GM21723 (cell line): ENCODE measurements at regions not wholly inside any gene's neighbourhood (a gene's known extent, or its start where the extent isn't known, plus 50 kb on each side); places are given as distances from the start of the nearest gene placed in this dataset.
"Not testable (repeated sequence)": the region's sequence is repeated elsewhere in the genome, so short reads cannot be mapped to it uniquely, and the experiment has no call there.

Experiments used
- ATAC-seq: cut with Tn5 transposase; IDR thresholded peaks from one replicate; pipeline ENCODE4 v1.9.1; 2021; ENCODE audit warnings: mild to moderate bottlenecking, moderate library complexity; ENCODE audit not compliant: unreplicated experiment

DNA sequence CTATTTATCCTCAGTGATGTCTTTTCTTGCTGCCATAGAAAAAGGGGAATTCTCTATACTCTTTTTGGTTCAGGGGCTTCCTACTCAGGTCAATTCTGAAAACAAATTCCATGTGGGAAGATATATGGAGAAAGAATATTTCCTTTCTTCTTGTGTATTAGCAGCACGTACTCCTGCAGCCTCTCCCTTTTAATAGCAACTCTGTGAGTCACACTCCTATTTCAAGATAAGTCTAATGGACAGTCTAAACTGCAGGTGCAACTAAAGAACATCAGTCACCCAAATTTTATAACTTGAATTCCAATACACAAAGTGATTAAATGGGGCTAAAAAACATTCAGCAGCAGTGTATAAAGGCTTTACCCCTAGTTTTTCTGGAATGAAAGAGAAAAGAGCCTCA, 942.2 kb downstream of the CNTNAP5 start:
- no peak for ATAC-seq

DNA sequence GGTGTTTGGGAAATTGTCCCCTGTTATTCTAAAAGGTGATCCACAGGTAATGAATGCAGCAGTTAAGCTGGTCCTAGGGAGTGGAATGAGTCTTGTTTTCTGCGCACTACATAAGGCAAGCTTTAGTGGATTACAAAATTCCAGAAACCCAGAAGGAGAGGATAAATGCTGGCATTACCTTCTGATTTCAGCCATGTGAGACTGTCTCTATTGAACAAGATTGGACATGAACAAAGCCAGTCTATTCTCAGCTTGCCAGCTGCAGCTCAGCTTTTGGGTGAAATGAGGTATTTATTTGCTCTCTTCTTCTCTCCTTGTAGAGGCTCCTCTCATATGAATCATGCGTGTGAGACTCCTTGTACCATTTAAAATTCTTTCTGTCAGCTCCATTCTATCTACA, 944.9 kb downstream of the CNTNAP5 start:
- no peak for ATAC-seq

DNA sequence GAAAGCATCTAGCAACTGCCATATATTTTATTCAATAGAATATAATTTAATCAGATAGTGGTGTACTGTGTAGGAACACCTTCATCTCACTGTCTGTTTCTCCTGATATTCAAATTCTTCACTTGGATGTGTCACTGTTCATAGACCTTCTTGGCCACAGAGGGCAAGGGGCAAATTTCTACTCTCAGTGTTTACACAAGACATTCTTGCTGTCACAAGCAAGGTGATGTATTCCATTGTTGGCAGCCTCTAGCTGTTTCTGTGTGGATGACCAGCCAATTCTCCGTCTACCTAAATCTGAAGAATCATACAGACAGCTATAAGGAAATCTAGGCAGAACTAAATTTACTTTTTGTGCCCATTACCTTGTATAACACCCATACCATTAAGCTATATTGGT, 948.3 kb downstream of the CNTNAP5 start:
- no peak for ATAC-seq

DNA sequence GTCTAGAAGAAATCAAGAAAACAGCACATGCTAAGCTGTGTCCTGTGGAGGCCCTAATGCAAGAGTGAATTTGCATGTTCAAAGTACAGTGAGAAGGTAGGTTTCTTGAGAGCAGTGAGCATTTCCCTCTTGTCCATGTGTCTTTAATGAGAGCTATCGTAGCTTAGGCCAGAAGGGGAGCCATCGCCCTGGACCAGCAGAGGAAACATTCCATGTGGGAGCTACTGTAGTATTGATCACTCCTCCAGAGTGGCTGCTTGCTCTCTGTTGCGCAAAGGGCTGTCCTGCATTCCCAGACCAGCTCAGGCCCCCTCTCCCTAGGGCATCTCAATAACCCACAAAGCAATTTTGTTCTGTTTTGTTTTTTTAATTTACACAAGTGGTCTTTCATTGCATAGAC, 950.1 kb downstream of the CNTNAP5 start:
- ATAC-seq: no peak

DNA sequence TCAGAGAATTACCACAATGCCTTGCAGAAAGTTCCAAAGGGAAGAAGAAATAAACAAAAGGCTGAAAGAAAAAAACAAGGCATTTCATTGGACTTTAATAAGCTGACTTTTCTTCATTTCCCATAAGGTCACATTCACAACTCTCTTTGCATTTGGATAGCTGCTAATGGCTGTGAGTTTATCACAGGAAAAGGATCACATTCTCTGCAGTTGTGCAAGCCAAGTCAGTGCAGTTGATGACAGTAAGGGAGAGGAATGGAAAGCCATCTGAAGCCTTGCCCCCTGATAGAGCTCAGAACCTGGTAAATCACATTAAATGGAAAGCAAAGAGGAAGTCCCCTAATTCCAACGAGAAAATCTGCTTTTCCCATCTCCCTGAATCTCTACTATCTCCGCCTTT, 950.6 kb downstream of the CNTNAP5 start:
- ATAC-seq: no peak

DNA sequence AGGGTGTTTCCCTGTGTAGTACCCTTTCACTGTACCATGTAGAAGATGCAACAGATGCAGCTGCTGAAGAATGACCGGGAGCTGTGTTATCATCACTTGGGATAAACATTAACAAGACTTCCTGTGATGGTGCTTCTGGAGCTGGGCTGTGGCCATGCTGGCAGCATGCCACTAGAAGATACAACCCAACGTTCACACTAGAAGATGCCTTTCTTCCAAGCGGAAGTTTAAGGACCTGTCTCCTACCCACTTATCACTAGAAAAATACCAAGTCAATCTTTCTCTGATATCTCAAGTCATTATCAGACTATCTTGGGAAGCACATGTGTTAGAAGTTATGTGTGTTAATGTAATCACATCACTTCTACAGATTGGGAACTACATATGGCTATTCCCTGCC, 953.5 kb downstream of the CNTNAP5 start:
- no peak for ATAC-seq

DNA sequence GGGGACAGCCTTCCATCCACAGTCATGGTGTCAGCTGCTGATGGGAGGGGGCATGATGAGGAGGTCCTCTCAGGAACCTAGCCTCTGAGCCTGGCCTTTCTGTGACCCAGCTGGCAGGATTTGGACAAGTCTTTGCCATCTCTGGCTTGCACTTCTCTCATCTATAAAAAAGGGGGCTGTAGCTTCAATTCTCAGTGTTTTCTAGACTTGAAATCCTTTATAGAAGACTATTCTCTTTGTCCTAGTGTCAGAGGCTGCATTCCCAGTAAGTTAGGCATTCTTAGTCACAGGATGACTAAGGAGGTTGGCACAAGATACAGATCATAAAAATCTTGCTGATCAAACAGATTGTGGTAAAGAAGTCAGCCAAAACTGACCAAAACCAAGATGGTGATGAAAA, 958.5 kb downstream of the CNTNAP5 start:
- no peak for ATAC-seq

DNA sequence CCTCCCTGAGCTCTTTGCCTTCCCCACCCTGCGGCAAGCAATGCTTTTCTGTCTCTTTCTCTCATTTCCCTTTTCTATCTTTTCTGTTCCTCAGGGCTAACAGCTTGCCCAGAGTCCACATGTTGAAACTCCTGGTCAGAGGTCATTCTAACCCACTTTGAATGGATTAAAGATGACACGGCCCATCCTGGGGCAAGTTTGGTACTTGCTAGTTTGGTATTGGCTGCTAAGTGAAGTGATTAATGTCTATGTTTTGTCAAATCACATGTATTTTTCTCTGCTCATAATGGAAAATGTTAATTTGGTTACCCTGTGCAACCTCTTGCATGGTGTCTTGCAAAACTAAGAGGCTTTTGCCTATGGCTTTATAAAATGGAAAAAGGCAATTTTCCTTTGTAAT, 960.2 kb downstream of the CNTNAP5 start:
- ATAC-seq: no peak

DNA sequence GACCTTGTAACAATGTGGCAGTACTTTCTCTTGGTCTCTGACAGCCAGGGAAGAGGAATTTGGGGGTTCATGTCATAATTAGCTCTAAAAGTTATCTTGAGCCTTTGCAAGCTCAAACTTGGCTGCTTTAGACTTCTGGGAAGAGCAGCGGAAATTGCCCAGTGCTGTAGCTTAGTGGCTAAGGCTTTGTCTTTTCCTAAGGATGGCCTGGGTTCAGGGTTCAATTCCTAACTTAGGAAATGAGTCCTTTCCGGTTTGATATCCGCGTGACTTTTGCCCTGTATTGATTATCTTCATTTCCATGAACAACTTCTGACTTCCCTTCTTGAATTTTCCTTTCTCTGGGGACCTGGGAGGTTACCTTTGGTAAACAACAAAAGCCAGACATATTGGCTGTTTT, 961.0 kb downstream of the CNTNAP5 start:
- ATAC-seq: no peak

DNA sequence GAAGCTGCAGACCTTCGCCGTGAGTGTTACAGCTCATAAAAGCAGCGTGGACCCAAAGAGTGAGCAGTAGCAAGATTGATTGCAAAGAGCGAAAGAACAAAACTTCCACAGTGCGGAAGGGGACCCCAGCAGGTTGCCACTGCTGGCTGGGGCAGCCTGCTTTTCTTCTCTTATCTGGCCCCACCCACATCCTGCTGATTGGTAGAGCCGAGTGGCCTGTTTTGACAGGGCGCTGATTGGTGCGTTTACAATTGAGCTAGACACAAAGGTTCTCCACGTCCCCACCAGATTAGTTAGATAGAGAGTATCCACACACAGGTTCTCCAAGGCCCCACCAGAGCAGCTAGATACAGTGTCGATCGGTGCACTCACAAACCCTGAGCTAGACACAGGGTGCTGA, 961.8 kb downstream of the CNTNAP5 start:
- ATAC-seq: not testable (repeated sequence)

DNA sequence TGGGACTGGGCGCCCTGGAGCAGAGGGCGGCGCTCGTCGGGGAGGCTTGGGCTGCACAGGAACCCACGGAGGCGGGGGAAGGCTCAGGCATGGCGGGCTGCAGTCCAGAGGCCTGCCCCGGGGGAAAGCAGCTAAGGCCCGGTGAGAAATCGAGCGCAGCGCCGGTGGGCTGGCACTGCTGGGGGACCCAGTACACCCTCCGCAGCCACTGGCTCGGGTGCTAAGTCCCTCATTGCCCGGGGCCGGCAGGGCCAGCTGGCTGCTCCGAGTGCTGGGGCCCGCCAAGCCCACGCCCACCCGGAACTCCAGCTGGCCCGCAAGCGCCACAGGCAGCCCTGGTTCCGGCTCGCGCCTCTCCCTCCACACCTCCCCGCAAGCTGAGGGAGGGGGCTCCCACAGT, 962.3 kb downstream of the CNTNAP5 start:
- not testable (repeated sequence) for ATAC-seq

DNA sequence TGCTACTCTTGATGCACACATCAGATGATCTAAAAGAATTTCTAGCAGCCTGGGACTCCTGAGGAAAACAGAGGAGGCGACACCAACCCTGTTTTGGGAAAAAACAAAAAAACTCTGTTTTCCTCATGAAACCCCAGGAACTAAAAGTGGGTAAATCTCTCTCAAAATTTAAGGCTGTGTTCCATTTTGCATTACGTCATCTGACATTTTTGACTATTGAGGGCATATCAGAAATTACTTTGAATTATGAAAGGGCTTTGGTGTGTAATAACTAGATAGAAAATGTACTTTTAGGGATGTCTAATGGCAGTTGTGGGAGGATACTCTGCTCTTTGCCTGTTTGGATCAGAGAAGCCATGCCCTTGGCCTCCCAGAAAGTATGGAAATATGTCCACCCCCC, 963.0 kb downstream of the CNTNAP5 start:
- ATAC-seq: no peak

DNA sequence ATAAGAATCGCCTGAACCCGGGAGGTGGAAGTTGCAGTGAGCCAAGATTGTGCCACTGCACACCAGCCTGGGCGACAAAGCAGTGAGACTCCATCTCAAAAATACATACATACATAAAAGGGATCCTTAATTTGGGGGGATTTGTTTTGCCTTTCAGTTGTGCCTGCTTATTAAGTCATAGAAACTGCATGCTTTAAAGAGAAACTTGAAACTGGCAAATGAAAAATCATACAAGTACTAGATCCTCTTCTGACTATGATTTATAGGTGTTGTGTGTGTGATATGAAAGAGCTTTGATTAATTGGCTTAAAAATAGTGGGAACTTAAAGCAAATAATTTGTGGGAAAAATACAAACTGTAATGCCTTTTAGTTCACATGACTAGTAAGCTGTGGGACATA, 963.7 kb downstream of the CNTNAP5 start:
- no peak for ATAC-seq

DNA sequence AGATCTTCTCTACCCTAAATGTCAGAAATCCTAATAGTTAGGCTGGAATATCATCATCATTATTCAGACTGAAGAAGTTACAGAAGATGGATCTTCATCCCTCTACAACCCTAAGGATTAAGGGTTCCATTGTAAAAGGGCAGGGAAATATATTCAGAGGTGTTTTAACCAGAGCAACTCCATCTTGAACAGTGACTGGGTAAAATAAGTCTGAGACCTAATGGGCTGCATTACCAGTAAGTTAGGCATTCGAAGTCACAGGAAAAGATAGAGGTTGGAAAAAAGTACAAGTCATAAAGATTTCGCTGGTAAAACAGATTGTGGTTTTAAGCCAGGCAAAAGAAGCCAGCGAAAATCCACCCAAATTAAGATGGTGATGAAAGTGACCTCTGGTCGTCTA, 968.7 kb downstream of the CNTNAP5 start:
- no peak for ATAC-seq

DNA sequence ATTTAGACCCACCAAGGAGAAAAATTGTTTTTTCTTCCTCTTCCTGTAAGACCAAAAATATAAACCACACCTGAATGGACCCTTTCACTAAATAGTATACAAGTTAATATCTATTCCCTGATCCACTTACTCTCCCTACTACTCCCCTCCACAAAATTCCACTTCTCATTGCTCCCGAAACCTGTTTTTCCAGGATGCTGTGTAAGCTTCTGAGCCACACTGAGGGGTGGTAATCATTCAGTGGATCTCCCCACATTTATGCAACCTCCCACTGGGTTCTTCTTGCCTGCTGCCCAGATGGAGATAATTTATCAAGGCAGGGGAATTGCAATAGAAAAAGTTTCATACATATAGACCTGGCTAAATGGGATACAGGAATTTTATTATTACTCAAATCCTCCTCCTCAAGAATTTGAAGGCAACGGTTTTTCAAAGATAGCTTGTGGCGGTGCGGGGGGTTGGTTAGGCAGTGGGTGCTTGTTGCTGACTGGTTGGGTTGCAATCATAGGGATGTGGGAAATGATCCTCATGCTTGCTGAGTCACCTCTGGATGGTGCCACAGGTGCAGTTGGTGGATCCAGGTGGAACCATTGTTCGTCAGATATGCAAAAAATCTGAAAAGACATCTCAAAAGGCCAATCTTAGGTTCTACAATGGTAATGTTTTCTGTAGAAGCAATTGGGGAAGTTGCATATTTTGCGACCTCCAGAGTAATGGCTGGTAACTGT, 970.3 kb downstream of the CNTNAP5 start:
- ATAC-seq: no peak

DNA sequence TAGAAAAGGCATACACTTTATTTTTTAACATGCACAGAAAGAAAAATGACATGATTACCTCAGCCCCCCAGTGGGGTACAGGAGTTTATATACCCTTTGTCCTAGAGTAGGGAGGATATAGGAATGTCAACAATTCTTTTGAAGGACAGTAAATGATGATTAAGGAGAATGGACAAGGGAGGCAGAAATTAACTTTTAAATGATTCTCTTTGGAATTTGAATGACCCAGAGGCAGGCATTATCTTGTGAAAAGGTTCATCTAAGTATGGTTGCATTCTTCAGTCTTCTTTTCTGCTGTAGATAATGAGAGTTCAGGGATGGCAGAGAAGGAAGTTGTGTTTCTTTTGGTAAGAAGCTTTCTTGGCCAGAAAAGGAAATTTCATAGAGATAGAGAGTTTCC, 971.3 kb downstream of the CNTNAP5 start:
- ATAC-seq: no peak

DNA sequence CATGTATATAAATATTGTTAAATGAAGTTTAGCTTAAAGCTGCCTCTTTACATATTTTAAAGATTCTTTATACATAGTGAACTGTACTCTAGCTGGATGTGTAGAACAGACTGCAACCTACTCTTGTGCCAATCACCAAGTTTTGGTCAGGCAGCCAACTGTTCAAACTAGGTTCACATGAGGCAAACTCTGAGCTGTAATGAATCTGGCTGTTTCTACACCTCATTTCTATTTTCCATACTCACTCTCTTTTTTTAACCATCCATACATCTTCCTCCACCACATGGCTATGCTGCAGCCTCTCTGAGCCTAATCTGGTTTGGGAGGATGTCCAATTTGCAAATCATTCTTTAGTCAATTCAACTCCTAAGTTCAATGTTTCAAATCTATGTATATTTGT, 974.8 kb downstream of the CNTNAP5 start:
- no peak for ATAC-seq

DNA sequence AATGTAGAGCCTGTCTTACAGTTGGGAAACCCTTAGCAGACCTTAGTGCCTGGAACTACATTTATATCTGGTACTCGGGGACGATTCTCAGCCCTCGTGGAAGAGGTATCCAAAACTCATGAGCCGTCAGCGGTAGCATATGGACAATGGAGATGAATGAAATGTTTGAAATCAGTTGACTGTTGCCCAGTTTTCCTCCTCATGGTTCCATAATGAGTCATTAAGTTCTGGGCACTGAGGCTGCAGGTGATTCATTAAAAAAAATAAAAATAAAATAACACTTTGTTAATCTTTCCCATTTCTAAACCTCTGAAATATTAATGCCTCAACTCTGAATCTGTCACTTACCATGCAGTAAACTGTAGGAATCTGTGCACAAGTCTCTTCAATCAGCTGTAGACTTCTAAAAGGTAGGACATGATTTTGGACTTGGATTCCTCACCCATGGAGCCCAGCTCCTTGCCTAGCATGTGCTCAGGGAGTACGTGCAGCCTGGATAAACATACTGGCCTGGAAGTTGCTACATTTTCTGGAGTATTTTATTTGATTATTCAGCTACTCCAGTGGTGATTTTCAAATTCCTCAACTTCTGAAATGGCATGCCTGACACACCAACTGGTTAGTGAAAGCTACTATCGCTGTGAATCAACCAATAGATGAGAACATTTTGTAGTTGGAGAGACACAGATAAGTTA, 979.2 kb downstream of the CNTNAP5 start:
- no peak for ATAC-seq

DNA sequence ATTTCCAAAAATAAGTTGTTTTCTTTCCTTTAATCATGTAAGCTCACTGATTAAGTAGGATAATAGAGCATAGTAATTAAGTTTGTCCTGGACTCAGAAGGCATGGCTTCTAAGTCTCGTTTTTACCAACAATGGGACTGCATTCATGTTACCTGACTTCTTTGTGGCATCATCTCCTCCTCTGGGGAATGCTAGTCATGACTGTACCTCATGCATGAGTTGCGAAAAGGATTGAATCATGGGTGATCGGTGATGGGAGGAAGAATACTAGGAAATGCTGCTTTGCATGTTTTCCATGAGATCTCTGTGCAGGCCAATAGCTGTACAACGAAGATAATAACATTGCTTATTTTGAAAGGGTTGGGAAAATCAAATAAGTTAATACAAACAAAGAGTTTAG, 981.6 kb downstream of the CNTNAP5 start:
- no peak for ATAC-seq

DNA sequence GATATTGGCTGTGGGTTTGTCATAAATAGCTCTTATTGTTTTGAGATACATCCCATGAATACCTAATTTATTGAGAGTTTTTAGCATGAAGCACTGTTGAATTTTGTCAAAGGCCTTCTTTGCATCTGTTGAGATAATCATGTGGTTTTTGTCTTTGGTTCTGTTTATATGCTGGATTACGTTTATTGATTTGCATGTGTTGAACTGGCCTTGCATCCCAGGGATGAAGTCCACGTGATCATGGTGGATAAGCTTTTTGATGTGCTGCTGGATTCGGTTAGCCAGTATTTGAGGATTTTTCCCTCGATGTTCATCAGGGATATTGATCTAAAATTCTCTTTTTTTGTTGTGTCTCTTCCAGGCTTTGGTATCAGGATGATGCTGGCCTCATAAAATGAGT, 1003.6 kb downstream of the CNTNAP5 start:
- ATAC-seq: not testable (repeated sequence)

DNA sequence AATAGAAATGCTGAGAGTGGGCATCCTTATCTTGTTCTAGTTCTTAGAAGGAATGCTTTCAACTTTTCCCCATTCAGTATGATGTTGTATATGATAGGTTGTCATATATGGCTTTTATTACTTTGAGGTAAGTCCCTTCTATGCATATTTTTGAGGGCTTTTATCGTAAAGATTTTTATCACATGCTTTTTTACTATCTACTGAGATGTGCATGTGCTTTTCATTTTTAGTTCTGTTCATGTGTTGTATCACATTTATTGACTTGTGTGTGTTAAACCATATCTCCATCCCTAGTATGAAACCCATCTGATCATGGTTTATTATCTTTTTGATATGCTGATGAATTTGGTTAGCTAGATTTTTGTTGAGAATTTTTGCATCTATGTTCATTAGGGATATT, 1008.8 kb downstream of the CNTNAP5 start:
- ATAC-seq: no peak

DNA sequence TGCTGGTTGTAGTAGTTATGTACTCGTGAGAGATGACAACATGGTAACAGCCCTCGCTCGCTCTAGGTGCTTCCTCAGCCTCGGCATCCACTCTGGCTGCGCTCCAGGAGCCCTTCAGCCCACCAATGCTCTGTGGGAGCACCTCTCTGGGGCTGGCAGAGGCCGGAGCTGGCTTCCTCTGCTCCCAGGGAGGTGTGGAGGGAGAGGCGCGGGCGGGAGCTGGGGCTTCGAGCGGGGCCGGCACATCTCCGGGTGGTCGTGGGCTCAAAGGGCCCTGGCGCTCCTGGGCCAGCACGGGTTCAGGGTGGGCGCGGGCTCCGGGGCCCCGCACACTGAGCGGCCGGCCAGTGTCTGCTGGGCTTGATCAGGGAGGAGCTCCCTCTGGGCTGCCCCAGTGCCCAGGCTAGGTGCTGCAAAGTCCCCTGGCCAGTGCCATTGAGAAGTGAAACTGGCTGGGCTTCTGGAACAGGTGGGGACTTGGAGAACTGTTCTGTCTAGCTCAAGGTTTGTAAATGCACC, 1012.1 kb downstream of the CNTNAP5 start:
- no peak for ATAC-seq

DNA sequence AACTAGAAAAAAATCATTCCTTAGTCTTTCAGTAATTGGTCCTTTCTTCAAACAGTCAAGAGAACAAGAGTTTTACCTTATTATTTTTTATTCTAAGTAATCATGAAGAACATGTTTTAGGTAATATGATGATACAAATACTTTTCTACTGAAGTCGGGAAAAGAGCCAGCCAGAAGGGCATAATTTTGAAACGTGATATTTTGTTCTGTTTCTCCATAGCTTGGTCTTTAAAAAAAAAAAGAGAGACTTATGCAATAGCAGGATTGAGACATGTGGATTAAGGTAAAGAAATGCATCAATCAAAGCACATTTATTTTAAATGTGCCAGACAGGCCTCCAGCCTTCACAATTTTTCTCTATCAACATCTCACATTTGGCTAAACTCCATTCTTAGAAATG, 1016.8 kb downstream of the CNTNAP5 start:
- ATAC-seq: no peak
